ENCODE measurements at regions not wholly inside any gene's neighbourhood (a gene's known extent, or its start where the extent isn't known, plus 50 kb on each side); places are given as distances from the start of the nearest gene placed in this dataset.

GRCh38 chr11:111081021-111081511, 164.5 kb upstream of the POU2AF2 start:
- no peak overlapping the region for H3K9ac ChIP-seq (ENCODE audit: low read depth in 1 of 2, low read length in 2 of 2)
- no peaks in the 10 kb centered on the region for H3K36me3 ChIP-seq (ENCODE audit: control insufficient read depth in 1 of 2, insufficient read depth in 2 of 2, low read length in 2 of 2)
- H3K4me3 ChIP-seq (ENCODE audit: low read depth in 1 of 2, low read length in 2 of 2), result no peak overlapping the region
- no peaks in the 10 kb centered on the region for H3K9me3 ChIP-seq (ENCODE audit: control insufficient read depth in 1 of 2, low read length in 2 of 2)
- H3K4me1 ChIP-seq (ENCODE audit: control insufficient read depth in 1 of 2, insufficient read depth in 2 of 2, low read length in 2 of 2), result no peaks in the 10 kb centered on the region
- H3K27me3 ChIP-seq (ENCODE audit: control insufficient read depth in 1 of 2, insufficient read depth in 2 of 2, low read length in 2 of 2), result no peaks in the 10 kb centered on the region
- H3K27ac ChIP-seq (ENCODE audit: low read depth, low read length), result no peak overlapping the region

- H3K9me3 ChIP-seq (ENCODE audit: control insufficient read depth in 1 of 2, low read length in 2 of 2), result no peaks in the 10 kb centered on the region
- no peaks in the 10 kb centered on the region for H3K4me1 ChIP-seq (ENCODE audit: control insufficient read depth in 1 of 2, insufficient read depth in 2 of 2, low read length in 2 of 2)
- no peaks in the 10 kb centered on the region for H3K36me3 ChIP-seq (ENCODE audit: control insufficient read depth in 1 of 2, insufficient read depth in 2 of 2, low read length in 2 of 2)
- no peak overlapping the region for H3K27ac ChIP-seq (ENCODE audit: low read depth, low read length)
- H3K27me3 ChIP-seq (ENCODE audit: control insufficient read depth in 1 of 2, insufficient read depth in 2 of 2, low read length in 2 of 2), result no peaks in the 10 kb centered on the region
- H3K4me3 ChIP-seq (ENCODE audit: low read depth in 1 of 2, low read length in 2 of 2), result no peak overlapping the region
- no peak overlapping the region for H3K9ac ChIP-seq (ENCODE audit: low read depth in 1 of 2, low read length in 2 of 2)
Measured at GRCh38 chr11:111077530-111078322, 167.8 kb upstream of the POU2AF2 start.

- Histone ChIP-seq H3K27ac (ENCODE audit: low read depth, low read length) (no peak overlapping the region), H3K9ac (ENCODE audit: low read depth in 1 of 2, low read length in 2 of 2) (no peak overlapping the region), H3K9me3 (ENCODE audit: control insufficient read depth in 1 of 2, low read length in 2 of 2) (peaks cover 7 to 11% of the 10 kb centered on the region in 2 donors), H3K4me3 (ENCODE audit: low read depth in 1 of 2, low read length in 2 of 2) (no peak overlapping the region), H3K4me1 (ENCODE audit: control insufficient read depth in 1 of 2, insufficient read depth in 2 of 2, low read length in 2 of 2) (no peaks in the 10 kb centered on the region), H3K36me3 (ENCODE audit: control insufficient read depth in 1 of 2, insufficient read depth in 2 of 2, low read length in 2 of 2) (no peaks in the 10 kb centered on the region), H3K27me3 (ENCODE audit: control insufficient read depth in 1 of 2, insufficient read depth in 2 of 2, low read length in 2 of 2) (no peaks in the 10 kb centered on the region)
Measured at GRCh38 chr11:111069066-111069465, 176.5 kb upstream of the POU2AF2 start.

- H3K27me3 ChIP-seq (ENCODE audit: control insufficient read depth in 1 of 2, insufficient read depth in 2 of 2, low read length in 2 of 2), result no peaks in the 10 kb centered on the region
- peaks cover 0 to 3% of the 10 kb centered on the region in 2 donors for H3K4me1 ChIP-seq (ENCODE audit: control insufficient read depth in 1 of 2, insufficient read depth in 2 of 2, low read length in 2 of 2)
- no peak overlapping the region for H3K27ac ChIP-seq (ENCODE audit: low read depth, low read length)
- H3K4me3 ChIP-seq (ENCODE audit: low read depth in 1 of 2, low read length in 2 of 2), result no peak overlapping the region
- H3K9ac ChIP-seq (ENCODE audit: low read depth in 1 of 2, low read length in 2 of 2), result no peak overlapping the region
- H3K9me3 ChIP-seq (ENCODE audit: control insufficient read depth in 1 of 2, low read length in 2 of 2), result peaks cover 7 to 11% of the 10 kb centered on the region in 2 donors
- no peaks in the 10 kb centered on the region for H3K36me3 ChIP-seq (ENCODE audit: control insufficient read depth in 1 of 2, insufficient read depth in 2 of 2, low read length in 2 of 2)
Measured at GRCh38 chr11:111067994-111068393, 177.5 kb upstream of the POU2AF2 start.

GRCh38 chr11:111066846-111067245, 178.7 kb upstream of the POU2AF2 start:
- no peak overlapping the region for H3K27ac ChIP-seq (ENCODE audit: low read depth, low read length)
- no peaks in the 10 kb centered on the region for H3K27me3 ChIP-seq (ENCODE audit: control insufficient read depth in 1 of 2, insufficient read depth in 2 of 2, low read length in 2 of 2)
- H3K9ac ChIP-seq (ENCODE audit: low read depth in 1 of 2, low read length in 2 of 2), result no peak overlapping the region
- peaks cover 7 to 11% of the 10 kb centered on the region in 2 donors for H3K9me3 ChIP-seq (ENCODE audit: control insufficient read depth in 1 of 2, low read length in 2 of 2)
- H3K4me1 ChIP-seq (ENCODE audit: control insufficient read depth in 1 of 2, insufficient read depth in 2 of 2, low read length in 2 of 2), result peaks cover 0 to 3% of the 10 kb centered on the region in 2 donors
- no peaks in the 10 kb centered on the region for H3K36me3 ChIP-seq (ENCODE audit: control insufficient read depth in 1 of 2, insufficient read depth in 2 of 2, low read length in 2 of 2)
- no peak overlapping the region for H3K4me3 ChIP-seq (ENCODE audit: low read depth in 1 of 2, low read length in 2 of 2)

- peaks cover 0 to 3% of the 10 kb centered on the region in 2 donors for H3K4me1 ChIP-seq (ENCODE audit: control insufficient read depth in 1 of 2, insufficient read depth in 2 of 2, low read length in 2 of 2)
- no peak overlapping the region for H3K9ac ChIP-seq (ENCODE audit: low read depth in 1 of 2, low read length in 2 of 2)
- no peaks in the 10 kb centered on the region for H3K36me3 ChIP-seq (ENCODE audit: control insufficient read depth in 1 of 2, insufficient read depth in 2 of 2, low read length in 2 of 2)
- peaks cover 7 to 9% of the 10 kb centered on the region in 2 donors for H3K9me3 ChIP-seq (ENCODE audit: control insufficient read depth in 1 of 2, low read length in 2 of 2)
- no peak overlapping the region for H3K27ac ChIP-seq (ENCODE audit: low read depth, low read length)
- no peaks in the 10 kb centered on the region for H3K27me3 ChIP-seq (ENCODE audit: control insufficient read depth in 1 of 2, insufficient read depth in 2 of 2, low read length in 2 of 2)
- H3K4me3 ChIP-seq (ENCODE audit: low read depth in 1 of 2, low read length in 2 of 2), result no peak overlapping the region
Measured at GRCh38 chr11:111063726-111064517, 181.6 kb upstream of the POU2AF2 start.

- Histone ChIP-seq H3K9me3 (ENCODE audit: control insufficient read depth in 1 of 2, low read length in 2 of 2) (no peaks in the 10 kb centered on the region), H3K27me3 (ENCODE audit: control insufficient read depth in 1 of 2, insufficient read depth in 2 of 2, low read length in 2 of 2) (no peaks in the 10 kb centered on the region), H3K4me1 (ENCODE audit: control insufficient read depth in 1 of 2, insufficient read depth in 2 of 2, low read length in 2 of 2) (peaks cover 0 to 3% of the 10 kb centered on the region in 2 donors), H3K9ac (ENCODE audit: low read depth in 1 of 2, low read length in 2 of 2) (no peak overlapping the region), H3K36me3 (ENCODE audit: control insufficient read depth in 1 of 2, insufficient read depth in 2 of 2, low read length in 2 of 2) (no peaks in the 10 kb centered on the region), H3K27ac (ENCODE audit: low read depth, low read length) (no peak overlapping the region), H3K4me3 (ENCODE audit: low read depth in 1 of 2, low read length in 2 of 2) (no peak overlapping the region)
Measured at GRCh38 chr11:111062420-111062819, 183.1 kb upstream of the POU2AF2 start.

GRCh38 chr11:111059726-111060125, 185.8 kb upstream of the POU2AF2 start:
- Histone ChIP-seq H3K27ac (ENCODE audit: low read depth, low read length) (no peak overlapping the region), H3K9me3 (ENCODE audit: control insufficient read depth in 1 of 2, low read length in 2 of 2) (no peaks in the 10 kb centered on the region), H3K36me3 (ENCODE audit: control insufficient read depth in 1 of 2, insufficient read depth in 2 of 2, low read length in 2 of 2) (no peaks in the 10 kb centered on the region), H3K9ac (ENCODE audit: low read depth in 1 of 2, low read length in 2 of 2) (no peak overlapping the region), H3K27me3 (ENCODE audit: control insufficient read depth in 1 of 2, insufficient read depth in 2 of 2, low read length in 2 of 2) (no peaks in the 10 kb centered on the region), H3K4me3 (ENCODE audit: low read depth in 1 of 2, low read length in 2 of 2) (no peak overlapping the region), H3K4me1 (ENCODE audit: control insufficient read depth in 1 of 2, insufficient read depth in 2 of 2, low read length in 2 of 2) (peaks cover 0 to 3% of the 10 kb centered on the region in 2 donors)

- no peaks in the 10 kb centered on the region for H3K9me3 ChIP-seq (ENCODE audit: control insufficient read depth in 1 of 2, low read length in 2 of 2)
- no peak overlapping the region for H3K27ac ChIP-seq (ENCODE audit: low read depth, low read length)
- H3K4me3 ChIP-seq (ENCODE audit: low read depth in 1 of 2, low read length in 2 of 2), result no peak overlapping the region
- H3K4me1 ChIP-seq (ENCODE audit: control insufficient read depth in 1 of 2, insufficient read depth in 2 of 2, low read length in 2 of 2), result no peaks in the 10 kb centered on the region
- H3K9ac ChIP-seq (ENCODE audit: low read depth in 1 of 2, low read length in 2 of 2), result no peak overlapping the region
- H3K27me3 ChIP-seq (ENCODE audit: control insufficient read depth in 1 of 2, insufficient read depth in 2 of 2, low read length in 2 of 2), result no peaks in the 10 kb centered on the region
- no peaks in the 10 kb centered on the region for H3K36me3 ChIP-seq (ENCODE audit: control insufficient read depth in 1 of 2, insufficient read depth in 2 of 2, low read length in 2 of 2)
Measured at GRCh38 chr11:111049131-111049530, 196.4 kb upstream of the POU2AF2 start.

GRCh38 chr11:111047374-111047773, 198.2 kb upstream of the POU2AF2 start:
- no peaks in the 10 kb centered on the region for H3K27me3 ChIP-seq (ENCODE audit: control insufficient read depth in 1 of 2, insufficient read depth in 2 of 2, low read length in 2 of 2)
- H3K9me3 ChIP-seq (ENCODE audit: control insufficient read depth in 1 of 2, low read length in 2 of 2), result no peaks in the 10 kb centered on the region
- no peaks in the 10 kb centered on the region for H3K36me3 ChIP-seq (ENCODE audit: control insufficient read depth in 1 of 2, insufficient read depth in 2 of 2, low read length in 2 of 2)
- no peaks in the 10 kb centered on the region for H3K4me1 ChIP-seq (ENCODE audit: control insufficient read depth in 1 of 2, insufficient read depth in 2 of 2, low read length in 2 of 2)
- H3K27ac ChIP-seq (ENCODE audit: low read depth, low read length), result no peak overlapping the region
- no peak overlapping the region for H3K9ac ChIP-seq (ENCODE audit: low read depth in 1 of 2, low read length in 2 of 2)
- H3K4me3 ChIP-seq (ENCODE audit: low read depth in 1 of 2, low read length in 2 of 2), result no peak overlapping the region
